Tibial nerve (tissue), 4 donors: ENCODE measurements at regions not wholly inside any gene's neighbourhood (a gene's known extent, or its start where the extent isn't known, plus 50 kb on each side); places are given as distances from the start of the nearest gene placed in this dataset.
"Not testable (repeated sequence)": the region's sequence is repeated elsewhere in the genome, so short reads cannot be mapped to it uniquely, and the experiment has no call there.

ENCODE experiments used
- DNase-seq, 2 donors: peaks; one replicate each; pipeline ENCODE4 v3.0.0-alpha.2; 2019; ENCODE audit warnings: low spot score in 2 of 2
- H3K27ac ChIP-seq, 4 donors: fragments of 200-600 bp; sonication (generic) in 3 of 4; one replicate each; pipeline ENCODE4 v1.5.1; 2017 to 2019; ENCODE audit warnings: mild to moderate bottlenecking in 1 of 4
- H3K27me3 ChIP-seq, 2 donors: fragments of 200-600 bp; sonication (generic) in 1 of 2; one replicate each; pipeline versions ENCODE4 v1.5.1 to v1.6.0; 2017 to 2019
- H3K36me3 ChIP-seq, 3 donors: fragments of 200-600 bp; sonication (generic); one replicate each; pipeline ENCODE4 v1.5.1; 2018 to 2019
- H3K4me1 ChIP-seq, 4 donors: fragments of 200-600 bp; sonication (generic) in 3 of 4; one replicate each; pipeline ENCODE4 v1.5.1; 2017 to 2019
- H3K4me3 ChIP-seq, 4 donors: fragments of 200-600 bp; sonication (generic) in 3 of 4; one replicate each; pipeline ENCODE4 v1.5.1; 2017 to 2019; ENCODE audit warnings: mild to moderate bottlenecking in 1 of 4, moderate library complexity in 1 of 4
- H3K9me3 ChIP-seq, 4 donors: fragments of 200-600 bp; sonication (generic) in 3 of 4; one replicate each; pipeline ENCODE4 v1.5.1; 2017 to 2019
- CTCF ChIP-seq, 5 experiments: fragments of 200-600 bp in 3 of 5; fragments of 450-650 bp in 2 of 5; sonication (generic) in 3 of 5; IDR thresholded peaks; one replicate each; pipeline ENCODE4 v1.5.1; 2016 to 2019; ENCODE audit warnings: antibody characterized with exemption in 5 of 5, mild to moderate bottlenecking in 3 of 5, moderate library complexity in 2 of 5
- EP300 ChIP-seq, 2 donors: sonication (generic); formaldehyde crosslinking; IDR thresholded peaks; one replicate each; pipeline ENCODE4 v1.6.1; 2017; ENCODE audit warnings: antibody characterized with exemption in 2 of 2, mild to moderate bottlenecking in 1 of 2
- POLR2A ChIP-seq, 2 donors: fragments of 450-650 bp; IDR thresholded peaks; one replicate each; pipeline ENCODE4 v1.6.1; 2017; ENCODE audit warnings: antibody characterized with exemption in 2 of 2, mild to moderate bottlenecking in 2 of 2, moderate library complexity in 2 of 2
- WGBS, 2 donors: methylation state at CpG; one replicate each; pipeline ENCODE4 v1.1.5; 2018; 5-methylcytosine and 5-hydroxymethylcytosine counted together

DNA sequence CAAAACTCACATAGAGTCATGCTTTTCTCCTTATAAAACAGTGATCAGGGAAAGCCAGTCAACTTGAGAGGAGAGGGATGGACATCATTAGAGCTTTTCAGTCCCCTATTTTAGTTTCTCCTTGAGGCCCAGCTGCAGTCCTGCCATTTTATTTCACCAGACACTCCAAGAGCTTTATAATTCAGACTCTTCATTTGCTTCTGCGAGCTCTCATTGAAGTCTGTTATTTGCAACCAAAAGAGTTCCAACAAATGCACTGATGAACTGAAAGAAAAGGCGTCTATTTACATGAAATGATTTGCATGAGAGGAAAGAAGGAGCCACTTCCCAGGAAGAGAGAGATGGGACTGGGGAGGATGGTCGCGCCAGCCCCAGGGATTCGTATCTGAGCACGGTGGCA, 86.8 kb downstream of the NDUFA12 start:
- Histone ChIP-seq H3K27ac (no peak overlapping the region), H3K4me1 (no peaks in the 10 kb centered on the region), H3K27me3 (no peaks in the 10 kb centered on the region), H3K9me3 (peaks cover 0 to 7% (median 0%) of the 10 kb centered on the region in 4 donors), H3K36me3 (no peaks in the 10 kb centered on the region), H3K4me3 (no peak overlapping the region)
- no peak for TF ChIP-seq CTCF (IDR thresholded peaks at IDR 0.05)
- no peak for TF ChIP-seq EP300 (IDR thresholded peaks at IDR 0.05)
- no peak for TF ChIP-seq POLR2A (IDR thresholded peaks at IDR 0.05)
- WGBS, 2 donors: 82 to 86% methylated on average over 6 of the region's 6 CpGs
- no peak for DNase-seq

- WGBS, 2 donors: 46 to 54% methylated on average over 4 of the region's 4 CpGs
- peak in 1 of 2 donors; percentile 74 for TF ChIP-seq EP300 (IDR thresholded peaks at IDR 0.05)
- TF ChIP-seq CTCF (IDR thresholded peaks at IDR 0.05): no peak
Observed at GRCh38 chr12:94909663-94910062, 93.8 kb downstream of the NDUFA12 start.

GRCh38 chr12:94905749-94906148, 97.7 kb downstream of the NDUFA12 start:
- H3K9me3 ChIP-seq, DNase-seq: not testable (repeated sequence)
- 95 to 96% methylated on average over 4 of the region's 4 CpGs for WGBS, 2 donors

More at GRCh38 chr12:94909663-94910062, 93.8 kb downstream of the NDUFA12 start:
- H3K27ac ChIP-seq: peak overlapping the region in 1 of 4 donors; percentile 55
- DNase-seq: peak in 1 of 2 donors; percentile 55
- H3K4me3 ChIP-seq: no peak overlapping the region
- H3K9me3 ChIP-seq: peaks cover 0 to 16% (median 0%) of the 10 kb centered on the region in 4 donors
- H3K4me1 ChIP-seq: peaks cover 0 to 12% (median 0%) of the 10 kb centered on the region in 4 donors
- no peaks in the 10 kb centered on the region for H3K36me3 ChIP-seq
- H3K27me3 ChIP-seq: no peaks in the 10 kb centered on the region

GRCh38 chr12:94900496-94900895, 103.0 kb downstream of the NDUFA12 start:
- 92 to 95% methylated on average over 2 of the region's 2 CpGs for WGBS, 2 donors
- Histone ChIP-seq H3K27me3 (no peaks in the 10 kb centered on the region), H3K9me3 (peaks cover 0 to 4% (median 0%) of the 10 kb centered on the region in 4 donors), H3K4me1 (no peaks in the 10 kb centered on the region), H3K36me3 (no peaks in the 10 kb centered on the region), H3K4me3 (no peak overlapping the region), H3K27ac (no peak overlapping the region)
- no peak for DNase-seq
- no peak for TF ChIP-seq CTCF (IDR thresholded peaks at IDR 0.05)
- TF ChIP-seq EP300 (IDR thresholded peaks at IDR 0.05): no peak
- no peak for TF ChIP-seq POLR2A (IDR thresholded peaks at IDR 0.05)

More at GRCh38 chr12:94905749-94906148, 97.7 kb downstream of the NDUFA12 start:
- not testable (repeated sequence) for H3K27me3 ChIP-seq, H3K36me3 ChIP-seq, H3K4me3 ChIP-seq, H3K27ac ChIP-seq
- H3K4me1 ChIP-seq: peaks cover 0 to 12% (median 0%) of the 10 kb centered on the region in 4 donors

DNA sequence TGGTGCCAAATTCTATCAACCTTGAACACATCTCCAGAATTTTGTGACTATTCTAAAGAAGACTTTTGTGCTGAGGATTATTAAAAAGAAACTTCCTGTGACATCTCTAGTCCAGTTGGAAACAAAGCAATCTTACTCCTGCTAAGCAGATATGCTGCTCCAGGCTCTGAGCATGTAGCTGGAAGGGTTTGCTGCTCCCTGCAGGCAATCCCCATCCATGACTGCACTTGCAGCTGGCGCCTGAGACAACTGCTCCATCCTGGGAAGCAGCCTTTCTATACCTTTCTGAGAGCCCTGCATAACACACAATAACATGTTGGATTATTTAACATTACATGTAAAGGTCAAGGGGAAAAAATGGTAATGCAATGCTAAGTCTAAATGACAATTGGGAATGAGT, 105.1 kb downstream of the NDUFA12 start:
- no peaks in the 10 kb centered on the region for H3K27me3 ChIP-seq
- no peaks in the 10 kb centered on the region for H3K36me3 ChIP-seq
- no peaks in the 10 kb centered on the region for H3K4me1 ChIP-seq
- 81 to 89% methylated on average over 1 of the region's 1 CpG for WGBS, 2 donors
- DNase-seq: no peak
- H3K27ac ChIP-seq: no peak overlapping the region
- H3K4me3 ChIP-seq: no peak overlapping the region
- H3K9me3 ChIP-seq: no peaks in the 10 kb centered on the region
- TF ChIP-seq CTCF (IDR thresholded peaks at IDR 0.05) (no peak), EP300 (IDR thresholded peaks at IDR 0.05) (no peak), POLR2A (IDR thresholded peaks at IDR 0.05) (no peak)
